Osteoblast (primary cell): ENCODE measurements at regions not wholly inside any gene's neighbourhood (a gene's known extent, or its start where the extent isn't known, plus 50 kb on each side); places are given as distances from the start of the nearest gene placed in this dataset.

Experiments
- DNase-seq: peaks from one replicate; pipeline ENCODE4 v3.0.0; 2011; ENCODE audit warnings: low spot score, mixed read lengths; ENCODE audit not compliant: insufficient read length; ENCODE audit errors: missing footprints
- H2AFZ ChIP-seq: 2 replicates; pipeline ENCODE4 v1.6.0; 2011; ENCODE audit warnings: mild to moderate bottlenecking, low read length
- H3K27ac ChIP-seq: 2 replicates; pipeline ENCODE4 v1.5.1; 2011; ENCODE audit warnings: mild to moderate bottlenecking, low read depth, low read length, moderate library complexity
- H3K27me3 ChIP-seq: 2 replicates; pipeline ENCODE4 v1.6.0; 2012; ENCODE audit warnings: mild to moderate bottlenecking, control low read depth, inconsistent platforms, low read length, moderate library complexity; ENCODE audit not compliant: insufficient read depth
- H3K36me3 ChIP-seq: 2 replicates; pipeline ENCODE4 v1.5.1; 2011; ENCODE audit warnings: mild to moderate bottlenecking, low read length, control low read depth, moderate library complexity; ENCODE audit not compliant: insufficient read depth
- H3K4me1 ChIP-seq: 2 replicates; pipeline ENCODE4 v1.5.1; 2011; ENCODE audit warnings: mild to moderate bottlenecking, low read length, control low read depth, moderate library complexity; ENCODE audit not compliant: insufficient read depth
- H3K4me2 ChIP-seq: 2 replicates; pipeline ENCODE4 v1.6.0; 2011; ENCODE audit warnings: mild to moderate bottlenecking, low read length; ENCODE audit not compliant: insufficient read depth
- H3K4me3 ChIP-seq: fragments of 200-600 bp; sonication (generic); 3 replicates; pipeline ENCODE4 v1.5.1; 2012; ENCODE audit warnings: mild to moderate bottlenecking, low read length, inconsistent platforms; ENCODE audit not compliant: insufficient read depth
- H3K79me2 ChIP-seq: 2 replicates; pipeline ENCODE4 v1.6.0; 2012; ENCODE audit warnings: mild to moderate bottlenecking, low read length, control low read depth, inconsistent platforms; ENCODE audit not compliant: insufficient read depth
- H3K9me3 ChIP-seq: 2 replicates; pipeline ENCODE4 v1.5.1; 2011; ENCODE audit warnings: low read depth, low read length, control low read depth
- H4K20me1 ChIP-seq: 2 replicates; pipeline ENCODE4 v1.6.0; 2012; ENCODE audit warnings: mild to moderate bottlenecking, low read length, control low read depth; ENCODE audit not compliant: insufficient read depth
- TF ChIP-seq, protein P1 (sequence below): IDR thresholded peaks from 2 replicates; pipeline ENCODE4 v1.5.1; 2011; ENCODE audit warnings: mild to moderate bottlenecking, low read depth, low read length, moderate library complexity; ENCODE audit errors: extremely low read depth

GRCh38 chrX:142742581-142742980 is 283.1 kb upstream of the SPANXN4 start:
- DNase-seq: peak; percentile 68
- Histone ChIP-seq H3K4me1 (no peaks in the 10 kb centered on the region), H3K9me3 (no peaks in the 10 kb centered on the region), H2AFZ (no peak overlapping the region), H3K27me3 (no peaks in the 10 kb centered on the region), H3K79me2 (no peaks in the 10 kb centered on the region), H4K20me1 (no peaks in the 10 kb centered on the region), H3K4me2 (no peak overlapping the region), H3K36me3 (no peaks in the 10 kb centered on the region), H3K4me3 (no peak overlapping the region), H3K27ac (no peak overlapping the region)
- TF ChIP-seq, protein P1, sequence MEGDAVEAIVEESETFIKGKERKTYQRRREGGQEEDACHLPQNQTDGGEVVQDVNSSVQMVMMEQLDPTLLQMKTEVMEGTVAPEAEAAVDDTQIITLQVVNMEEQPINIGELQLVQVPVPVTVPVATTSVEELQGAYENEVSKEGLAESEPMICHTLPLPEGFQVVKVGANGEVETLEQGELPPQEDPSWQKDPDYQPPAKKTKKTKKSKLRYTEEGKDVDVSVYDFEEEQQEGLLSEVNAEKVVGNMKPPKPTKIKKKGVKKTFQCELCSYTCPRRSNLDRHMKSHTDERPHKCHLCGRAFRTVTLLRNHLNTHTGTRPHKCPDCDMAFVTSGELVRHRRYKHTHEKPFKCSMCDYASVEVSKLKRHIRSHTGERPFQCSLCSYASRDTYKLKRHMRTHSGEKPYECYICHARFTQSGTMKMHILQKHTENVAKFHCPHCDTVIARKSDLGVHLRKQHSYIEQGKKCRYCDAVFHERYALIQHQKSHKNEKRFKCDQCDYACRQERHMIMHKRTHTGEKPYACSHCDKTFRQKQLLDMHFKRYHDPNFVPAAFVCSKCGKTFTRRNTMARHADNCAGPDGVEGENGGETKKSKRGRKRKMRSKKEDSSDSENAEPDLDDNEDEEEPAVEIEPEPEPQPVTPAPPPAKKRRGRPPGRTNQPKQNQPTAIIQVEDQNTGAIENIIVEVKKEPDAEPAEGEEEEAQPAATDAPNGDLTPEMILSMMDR: no peak

GRCh38 chrX:142733327-142733726 is 292.4 kb upstream of the SPANXN4 start:
- no peak for DNase-seq
- H3K79me2 ChIP-seq: no peaks in the 10 kb centered on the region
- H4K20me1 ChIP-seq: no peaks in the 10 kb centered on the region
- TF ChIP-seq, protein P1: no peak
- no peak overlapping the region for H3K4me2 ChIP-seq
- H3K4me1 ChIP-seq: no peaks in the 10 kb centered on the region
- H3K9me3 ChIP-seq: peaks cover 4% of the 10 kb centered on the region
- H2AFZ ChIP-seq: no peak overlapping the region
- H3K36me3 ChIP-seq: no peaks in the 10 kb centered on the region
- no peak overlapping the region for H3K4me3 ChIP-seq
- H3K27ac ChIP-seq: no peak overlapping the region
- H3K27me3 ChIP-seq: no peaks in the 10 kb centered on the region

DNA sequence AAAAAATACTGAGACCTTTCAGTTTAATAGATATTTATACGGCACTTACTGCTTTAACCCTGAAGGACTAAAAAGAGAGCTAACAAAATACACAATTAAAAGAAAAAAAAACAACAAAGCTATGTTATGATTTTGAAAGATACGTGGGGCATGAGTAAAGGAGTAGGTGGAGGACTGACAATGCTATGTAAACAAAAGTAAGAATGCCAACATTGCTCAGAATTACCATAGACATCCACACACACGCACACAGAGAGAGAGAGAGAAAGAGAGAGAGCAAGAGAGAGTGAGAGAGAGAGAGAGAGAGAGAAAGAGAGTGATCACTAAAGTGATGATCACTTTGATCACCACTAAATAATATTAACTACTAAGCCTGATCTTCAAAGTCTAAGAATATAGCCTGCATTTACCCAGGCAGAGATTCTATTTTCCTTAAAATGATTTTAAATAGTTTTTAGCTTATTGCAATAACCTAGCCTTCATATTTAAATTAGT is 313.9 kb upstream of the SPANXN4 start:
- Histone ChIP-seq H3K4me2 (no peak overlapping the region), H4K20me1 (no peaks in the 10 kb centered on the region), H3K9me3 (no peaks in the 10 kb centered on the region), H3K36me3 (no peaks in the 10 kb centered on the region), H3K4me3 (no peak overlapping the region), H2AFZ (no peak overlapping the region), H3K27me3 (no peaks in the 10 kb centered on the region), H3K27ac (no peak overlapping the region), H3K4me1 (no peaks in the 10 kb centered on the region), H3K79me2 (no peaks in the 10 kb centered on the region)
- DNase-seq: no peak
- TF ChIP-seq, protein P1: no peak

DNA sequence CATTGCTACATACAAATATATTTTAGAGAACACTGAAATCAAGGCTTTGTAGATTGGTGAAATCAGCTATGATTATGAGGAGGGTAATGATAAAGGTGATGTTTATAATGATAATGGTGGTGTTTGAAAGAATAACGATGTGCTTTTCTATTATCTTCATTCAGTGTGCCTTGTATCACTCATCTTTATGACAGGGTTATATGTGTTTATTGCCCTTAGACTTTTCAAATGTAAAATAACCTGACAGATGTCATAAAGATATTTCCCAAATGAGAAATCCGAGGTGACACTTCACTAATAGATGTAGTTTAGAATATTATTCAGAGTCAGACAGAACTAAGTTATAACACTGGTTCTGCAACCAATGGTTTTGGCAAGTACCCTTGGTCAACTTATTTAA is 323.0 kb upstream of the SPANXN4 start:
- H4K20me1 ChIP-seq: no peaks in the 10 kb centered on the region
- TF ChIP-seq, protein P1: no peak

More for the DNA sequence above, 323.0 kb upstream of the SPANXN4 start:
- Histone ChIP-seq H3K9me3 (no peaks in the 10 kb centered on the region), H3K4me3 (no peak overlapping the region), H3K27ac (no peak overlapping the region), H3K36me3 (no peaks in the 10 kb centered on the region), H3K79me2 (no peaks in the 10 kb centered on the region), H2AFZ (no peak overlapping the region), H3K4me1 (no peaks in the 10 kb centered on the region), H3K4me2 (no peak overlapping the region), H3K27me3 (no peaks in the 10 kb centered on the region)
- no peak for DNase-seq
